ENCODE measurements at regions not wholly inside any gene's neighbourhood (a gene's known extent, or its start where the extent isn't known, plus 50 kb on each side); places are given as distances from the start of the nearest gene placed in this dataset.
"Not testable (repeated sequence)": the region's sequence is repeated elsewhere in the genome, so short reads cannot be mapped to it uniquely, and the experiment has no call there.

GRCh38 chr1:8152731-8153702 is 126.9 kb upstream of the ERRFI1 start:
- H3K4me3 ChIP-seq, result no peak overlapping the region
- H3K27ac ChIP-seq, result no peak overlapping the region
- WGBS (ENCODE audit: low lambda C conversion rate, missing lambda C conversion rate), result 98% methylated on average over 19 of the region's 19 CpGs
- H3K4me1 ChIP-seq (ENCODE audit: insufficient read depth), result peaks cover 4% of the 10 kb centered on the region
- H3K4me2 ChIP-seq, result no peak overlapping the region
- H3K9me2 ChIP-seq (replicated peaks; ENCODE audit: insufficient read depth), result no peaks in the 10 kb centered on the region
- no peaks in the 10 kb centered on the region for H3K9me3 ChIP-seq (ENCODE audit: low read depth)
- no peaks in the 10 kb centered on the region for H3K27me3 ChIP-seq
- TF ChIP-seq CTCF (IDR thresholded peaks at IDR 0.05; ENCODE audit: poor library complexity) (no peak), EZH2 (IDR thresholded peaks at IDR 0.05; ENCODE audit: borderline replicate concordance) (no peak), EZH2phosphoT487 (IDR thresholded peaks at IDR 0.05; ENCODE audit: low read depth, severe bottlenecking, unreplicated experiment) (no peak)
- no peak overlapping the region for H2AFZ ChIP-seq
- H3K36me3 ChIP-seq (replicated peaks; ENCODE audit: insufficient read depth, low read depth), result no peaks in the 10 kb centered on the region
- no peak for DNase-seq (ENCODE audit: low spot score)
- no peaks in the 10 kb centered on the region for H3K79me2 ChIP-seq
- no peaks in the 10 kb centered on the region for H4K20me1 ChIP-seq (ENCODE audit: insufficient read depth, poor library complexity, severe bottlenecking)

DNA sequence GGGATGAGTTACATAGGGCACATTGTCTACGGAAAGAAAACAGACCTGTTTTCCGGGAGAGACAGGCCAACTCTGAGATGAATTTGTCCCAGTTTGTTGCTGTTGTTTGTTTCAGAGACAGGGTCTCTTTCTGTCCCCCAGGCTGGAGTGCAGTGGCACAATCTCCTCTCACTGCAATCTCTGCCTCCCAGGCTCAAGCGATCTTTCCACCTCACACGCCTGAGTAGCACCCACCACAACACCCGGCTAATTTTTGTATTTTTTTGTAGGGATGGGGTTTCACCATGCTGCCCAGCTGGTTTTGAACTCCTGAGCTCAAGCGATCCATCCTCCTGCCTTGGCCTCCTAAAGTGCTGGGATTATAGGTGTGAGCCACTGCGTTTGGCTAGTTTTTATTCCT is 125.5 kb upstream of the ERRFI1 start:
- Histone ChIP-seq H3K79me2 (no peaks in the 10 kb centered on the region), H2AFZ (no peak overlapping the region), H3K27ac (no peak overlapping the region), H3K4me1 (ENCODE audit: insufficient read depth) (peaks cover 4% of the 10 kb centered on the region), H3K36me3 (replicated peaks; ENCODE audit: insufficient read depth, low read depth) (no peaks in the 10 kb centered on the region), H3K9me3 (ENCODE audit: low read depth) (no peaks in the 10 kb centered on the region), H3K4me3 (no peak overlapping the region), H3K27me3 (no peaks in the 10 kb centered on the region), H3K9me2 (replicated peaks; ENCODE audit: insufficient read depth) (no peaks in the 10 kb centered on the region), H3K4me2 (no peak overlapping the region), H4K20me1 (ENCODE audit: insufficient read depth, poor library complexity, severe bottlenecking) (no peaks in the 10 kb centered on the region)
- DNase-seq (ENCODE audit: low spot score), result no peak
- 86% methylated on average over 7 of the region's 7 CpGs for WGBS (ENCODE audit: low lambda C conversion rate, missing lambda C conversion rate)
- TF ChIP-seq EZH2phosphoT487 (IDR thresholded peaks at IDR 0.05; ENCODE audit: low read depth, severe bottlenecking, unreplicated experiment), result no peak

GRCh38 chr1:8149756-8150155 is 123.6 kb upstream of the ERRFI1 start:
- H3K36me3 ChIP-seq (replicated peaks; ENCODE audit: insufficient read depth, low read depth); H3K27me3 ChIP-seq; H3K27ac ChIP-seq; H4K20me1 ChIP-seq (ENCODE audit: insufficient read depth, poor library complexity, severe bottlenecking); H2AFZ ChIP-seq; H3K4me3 ChIP-seq; H3K79me2 ChIP-seq; DNase-seq (ENCODE audit: low spot score); H3K4me1 ChIP-seq (ENCODE audit: insufficient read depth); H3K4me2 ChIP-seq; H3K9me2 ChIP-seq (replicated peaks; ENCODE audit: insufficient read depth); H3K9me3 ChIP-seq (ENCODE audit: low read depth): not testable (repeated sequence)
- 92% methylated on average over 7 of the region's 7 CpGs for WGBS (ENCODE audit: low lambda C conversion rate, missing lambda C conversion rate)

DNA sequence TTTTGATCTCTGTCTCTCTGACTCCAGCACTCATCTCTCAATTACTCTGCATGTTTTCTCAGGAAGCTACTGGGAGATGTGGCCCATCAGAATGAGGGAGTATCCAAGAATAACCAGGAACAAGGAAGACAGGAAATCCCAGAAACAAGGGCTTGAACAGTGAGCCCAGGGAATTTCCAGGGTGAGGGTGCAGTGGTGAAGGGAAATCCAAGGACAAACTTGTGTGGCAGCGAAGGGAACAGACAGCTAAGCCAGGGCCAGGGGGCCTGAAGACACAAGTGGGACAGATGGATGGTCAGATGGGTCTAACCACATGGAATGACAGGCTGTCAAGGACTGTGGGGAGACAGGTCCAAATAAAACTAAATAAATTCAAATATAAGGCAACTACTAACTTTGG is 121.8 kb upstream of the ERRFI1 start:
- DNase-seq (ENCODE audit: low spot score), result no peak
- Histone ChIP-seq H2AFZ (no peak overlapping the region), H3K4me3 (no peak overlapping the region), H3K4me2 (no peak overlapping the region), H3K4me1 (ENCODE audit: insufficient read depth) (no peaks in the 10 kb centered on the region), H4K20me1 (ENCODE audit: insufficient read depth, poor library complexity, severe bottlenecking) (no peaks in the 10 kb centered on the region), H3K27me3 (no peaks in the 10 kb centered on the region), H3K36me3 (replicated peaks; ENCODE audit: insufficient read depth, low read depth) (no peaks in the 10 kb centered on the region), H3K9me2 (replicated peaks; ENCODE audit: insufficient read depth) (no peaks in the 10 kb centered on the region), H3K27ac (no peak overlapping the region), H3K9me3 (ENCODE audit: low read depth) (no peaks in the 10 kb centered on the region), H3K79me2 (no peaks in the 10 kb centered on the region)
- 94% methylated on average over 1 of the region's 1 CpG for WGBS (ENCODE audit: low lambda C conversion rate, missing lambda C conversion rate)
- TF ChIP-seq CTCF (IDR thresholded peaks at IDR 0.05; ENCODE audit: poor library complexity) (no peak), EZH2 (IDR thresholded peaks at IDR 0.05; ENCODE audit: borderline replicate concordance) (no peak), EZH2phosphoT487 (IDR thresholded peaks at IDR 0.05; ENCODE audit: low read depth, severe bottlenecking, unreplicated experiment) (no peak)

Measured in hepatocyte (in vitro differentiated cells).